SK-N-SH treated with all-trans-retinoic acid at 6 μM for 48 hours (cell line): ENCODE measurements at regions not wholly inside any gene's neighbourhood (a gene's known extent, or its start where the extent isn't known, plus 50 kb on each side); places are given as distances from the start of the nearest gene placed in this dataset.

Experiments used
- CSDC2 ChIP-seq: fragments of 250-450 bp; sonication (Bioruptor Pico); IDR thresholded peaks from 2 replicates; pipeline ENCODE4 v1.5.0; 2020; ENCODE audit warnings: mild to moderate bottlenecking, moderate library complexity
- PPARA ChIP-seq: fragments of 250-450 bp; sonication (Bioruptor Pico); IDR thresholded peaks from 2 replicates; pipeline ENCODE4 v1.5.0; 2020; ENCODE audit warnings: mild to moderate bottlenecking, borderline replicate concordance
- SNAI2 ChIP-seq: fragments of 250-450 bp; sonication (Bioruptor Pico); IDR thresholded peaks from 2 replicates; pipeline ENCODE4 v1.5.0; 2020; ENCODE audit warnings: mild to moderate bottlenecking, moderate library complexity
- ZNF8 ChIP-seq: fragments of 450-650 bp; formaldehyde crosslinking; IDR thresholded peaks from 2 replicates; pipeline ENCODE4 v1.5.0; 2020; ENCODE audit warnings: mild to moderate bottlenecking, moderate library complexity
- TF ChIP-seq, protein P1 (sequence below): fragments of 250-450 bp; sonication (Bioruptor Pico); IDR thresholded peaks from 2 replicates; pipeline ENCODE4 v1.5.1; 2020; ENCODE audit warnings: low read depth, mild to moderate bottlenecking, moderate library complexity
- TF ChIP-seq, protein P2 (sequence below): fragments of 250-450 bp; sonication (Bioruptor Pico); IDR thresholded peaks from 2 replicates; pipeline ENCODE4 v1.8.0; 2020; ENCODE audit warnings: mild to moderate bottlenecking, moderate library complexity, borderline replicate concordance

DNA sequence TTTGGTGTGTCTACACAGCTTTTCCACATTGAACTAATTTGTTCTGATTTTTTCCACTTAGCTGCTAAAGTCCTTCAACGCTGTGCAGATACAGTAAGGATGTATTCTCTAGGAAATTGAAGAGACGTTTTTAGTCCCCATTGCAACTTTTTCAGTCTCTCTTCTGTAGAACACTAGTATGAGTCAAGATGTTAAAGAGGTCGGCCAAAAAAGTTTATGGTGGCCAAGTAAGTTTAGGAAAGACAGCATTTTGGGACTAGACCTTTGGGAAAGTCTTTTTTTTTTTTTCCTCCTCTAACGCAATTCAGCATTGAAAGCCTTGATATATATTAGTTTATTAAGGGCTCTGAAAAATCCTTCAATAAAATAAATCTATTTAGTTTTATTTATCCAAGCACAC lies 243.5 kb upstream of the FBXL7 start:
- TF ChIP-seq PPARA (CRISPR knock-in tag): no peak
- TF ChIP-seq CSDC2 (CRISPR knock-in tag): no peak
- TF ChIP-seq, protein P1, sequence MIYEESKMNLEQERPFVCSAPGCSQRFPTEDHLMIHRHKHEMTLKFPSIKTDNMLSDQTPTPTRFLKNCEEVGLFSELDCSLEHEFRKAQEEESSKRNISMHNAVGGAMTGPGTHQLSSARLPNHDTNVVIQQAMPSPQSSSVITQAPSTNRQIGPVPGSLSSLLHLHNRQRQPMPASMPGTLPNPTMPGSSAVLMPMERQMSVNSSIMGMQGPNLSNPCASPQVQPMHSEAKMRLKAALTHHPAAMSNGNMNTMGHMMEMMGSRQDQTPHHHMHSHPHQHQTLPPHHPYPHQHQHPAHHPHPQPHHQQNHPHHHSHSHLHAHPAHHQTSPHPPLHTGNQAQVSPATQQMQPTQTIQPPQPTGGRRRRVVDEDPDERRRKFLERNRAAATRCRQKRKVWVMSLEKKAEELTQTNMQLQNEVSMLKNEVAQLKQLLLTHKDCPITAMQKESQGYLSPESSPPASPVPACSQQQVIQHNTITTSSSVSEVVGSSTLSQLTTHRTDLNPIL: no peak
- TF ChIP-seq, protein P2, sequence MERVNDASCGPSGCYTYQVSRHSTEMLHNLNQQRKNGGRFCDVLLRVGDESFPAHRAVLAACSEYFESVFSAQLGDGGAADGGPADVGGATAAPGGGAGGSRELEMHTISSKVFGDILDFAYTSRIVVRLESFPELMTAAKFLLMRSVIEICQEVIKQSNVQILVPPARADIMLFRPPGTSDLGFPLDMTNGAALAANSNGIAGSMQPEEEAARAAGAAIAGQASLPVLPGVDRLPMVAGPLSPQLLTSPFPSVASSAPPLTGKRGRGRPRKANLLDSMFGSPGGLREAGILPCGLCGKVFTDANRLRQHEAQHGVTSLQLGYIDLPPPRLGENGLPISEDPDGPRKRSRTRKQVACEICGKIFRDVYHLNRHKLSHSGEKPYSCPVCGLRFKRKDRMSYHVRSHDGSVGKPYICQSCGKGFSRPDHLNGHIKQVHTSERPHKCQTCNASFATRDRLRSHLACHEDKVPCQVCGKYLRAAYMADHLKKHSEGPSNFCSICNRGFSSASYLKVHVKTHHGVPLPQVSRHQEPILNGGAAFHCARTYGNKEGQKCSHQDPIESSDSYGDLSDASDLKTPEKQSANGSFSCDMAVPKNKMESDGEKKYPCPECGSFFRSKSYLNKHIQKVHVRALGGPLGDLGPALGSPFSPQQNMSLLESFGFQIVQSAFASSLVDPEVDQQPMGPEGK (CRISPR knock-in tag): no peak
- TF ChIP-seq SNAI2: no peak
- TF ChIP-seq ZNF8: no peak
